Peyer's patch (tissue), 4 donors: ENCODE measurements at regions not wholly inside any gene's neighbourhood (a gene's known extent, or its start where the extent isn't known, plus 50 kb on each side); places are given as distances from the start of the nearest gene placed in this dataset.

Source experiments
- CTCF ChIP-seq, 6 experiments: fragments of 450-650 bp in 4 of 6; fragments of 200-600 bp in 2 of 6; sonication (generic) in 1 of 6; IDR thresholded peaks; one replicate each; pipeline ENCODE4 v1.5.1; 2017 to 2019; ENCODE audit warnings: antibody characterized with exemption in 6 of 6, mild to moderate bottlenecking in 3 of 6, moderate library complexity in 1 of 6
- POLR2A ChIP-seq, 2 donors: fragments of 450-650 bp; IDR thresholded peaks; one replicate each; pipeline ENCODE4 v1.5.1; 2017; ENCODE audit warnings: antibody characterized with exemption in 2 of 2, mild to moderate bottlenecking in 2 of 2, moderate library complexity in 2 of 2

DNA sequence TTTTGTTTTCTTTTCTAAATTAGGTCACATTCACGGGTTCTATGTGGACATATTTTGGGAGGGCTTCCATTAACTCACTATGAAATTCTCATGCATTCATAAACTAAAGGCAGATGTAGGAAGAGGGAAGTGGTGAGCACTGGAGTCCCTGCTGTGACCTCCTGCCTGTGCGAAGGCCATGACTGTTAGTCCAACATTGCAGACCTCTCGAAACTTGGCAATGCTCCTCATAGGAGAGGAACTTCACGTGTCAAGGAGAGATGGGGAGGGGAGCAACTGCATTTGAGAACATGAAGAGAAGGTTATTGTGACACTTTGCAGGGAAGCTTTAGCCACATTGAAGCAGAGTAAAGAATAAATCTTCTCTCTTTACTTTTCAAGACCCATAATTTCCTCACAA, 126.4 kb upstream of the HNMT start:
- TF ChIP-seq CTCF (IDR thresholded peaks at IDR 0.05) = no peak
- TF ChIP-seq POLR2A (IDR thresholded peaks at IDR 0.05) = no peak
